ENCODE measurements at regions not wholly inside any gene's neighbourhood (a gene's known extent, or its start where the extent isn't known, plus 50 kb on each side); places are given as distances from the start of the nearest gene placed in this dataset.

- Histone ChIP-seq H3K27me3 (ENCODE audit: low read depth) (no peaks in the 10 kb centered on the region), H3K27ac (peak overlapping the region; percentile 77), H3K9me3 (no peaks in the 10 kb centered on the region), H3K4me1 (peaks cover 50% of the 10 kb centered on the region), H3K4me3 (peak overlapping the region; percentile 20), H3K36me3 (no peaks in the 10 kb centered on the region)
- ATAC-seq (peak; percentile 90 to 94), DNase-seq (no peak)
- TF ChIP-seq, protein P1, sequence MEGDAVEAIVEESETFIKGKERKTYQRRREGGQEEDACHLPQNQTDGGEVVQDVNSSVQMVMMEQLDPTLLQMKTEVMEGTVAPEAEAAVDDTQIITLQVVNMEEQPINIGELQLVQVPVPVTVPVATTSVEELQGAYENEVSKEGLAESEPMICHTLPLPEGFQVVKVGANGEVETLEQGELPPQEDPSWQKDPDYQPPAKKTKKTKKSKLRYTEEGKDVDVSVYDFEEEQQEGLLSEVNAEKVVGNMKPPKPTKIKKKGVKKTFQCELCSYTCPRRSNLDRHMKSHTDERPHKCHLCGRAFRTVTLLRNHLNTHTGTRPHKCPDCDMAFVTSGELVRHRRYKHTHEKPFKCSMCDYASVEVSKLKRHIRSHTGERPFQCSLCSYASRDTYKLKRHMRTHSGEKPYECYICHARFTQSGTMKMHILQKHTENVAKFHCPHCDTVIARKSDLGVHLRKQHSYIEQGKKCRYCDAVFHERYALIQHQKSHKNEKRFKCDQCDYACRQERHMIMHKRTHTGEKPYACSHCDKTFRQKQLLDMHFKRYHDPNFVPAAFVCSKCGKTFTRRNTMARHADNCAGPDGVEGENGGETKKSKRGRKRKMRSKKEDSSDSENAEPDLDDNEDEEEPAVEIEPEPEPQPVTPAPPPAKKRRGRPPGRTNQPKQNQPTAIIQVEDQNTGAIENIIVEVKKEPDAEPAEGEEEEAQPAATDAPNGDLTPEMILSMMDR (IDR thresholded peaks at IDR 0.05) = no peak
- intact Hi-C loops (cut with DNase I) = no loop called here
Measured at GRCh38 chr13:44273991-44274770, 99.4 kb upstream of the SERP2 start.

DNA sequence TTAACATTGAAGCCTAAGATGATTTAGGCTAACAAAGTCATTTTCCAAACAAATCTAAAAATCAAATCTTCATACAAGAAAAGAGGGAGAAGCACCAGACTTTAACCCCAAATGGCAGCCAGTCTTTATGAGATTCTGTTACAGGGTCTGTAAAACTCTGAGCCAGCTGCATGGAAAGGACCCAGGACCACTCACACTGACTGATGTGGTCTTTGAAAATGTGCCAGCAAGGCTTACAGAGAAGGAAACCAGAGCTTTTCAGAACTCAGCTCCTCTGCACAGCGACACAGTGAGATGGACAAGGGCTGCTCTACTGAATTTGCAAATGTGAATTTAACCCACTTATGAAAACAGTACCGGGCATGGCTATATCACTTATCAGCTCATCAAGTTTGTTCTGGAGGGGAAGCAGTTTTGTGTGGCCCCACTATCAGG, 98.8 kb upstream of the SERP2 start:
- H3K27me3 ChIP-seq (ENCODE audit: low read depth) = no peaks in the 10 kb centered on the region
- no peaks in the 10 kb centered on the region for H3K36me3 ChIP-seq
- peak overlapping the region; percentile 20 for H3K4me3 ChIP-seq
- H3K4me1 ChIP-seq = peaks cover 50% of the 10 kb centered on the region
- TF ChIP-seq, protein P1 (IDR thresholded peaks at IDR 0.05) = no peak
- DNase-seq (no peak), ATAC-seq (peak in 1 of 2 donors; percentile 17)
- no peaks in the 10 kb centered on the region for H3K9me3 ChIP-seq
- intact Hi-C loops (cut with DNase I) = no loop called here
- peak overlapping the region; percentile 77 for H3K27ac ChIP-seq

DNA sequence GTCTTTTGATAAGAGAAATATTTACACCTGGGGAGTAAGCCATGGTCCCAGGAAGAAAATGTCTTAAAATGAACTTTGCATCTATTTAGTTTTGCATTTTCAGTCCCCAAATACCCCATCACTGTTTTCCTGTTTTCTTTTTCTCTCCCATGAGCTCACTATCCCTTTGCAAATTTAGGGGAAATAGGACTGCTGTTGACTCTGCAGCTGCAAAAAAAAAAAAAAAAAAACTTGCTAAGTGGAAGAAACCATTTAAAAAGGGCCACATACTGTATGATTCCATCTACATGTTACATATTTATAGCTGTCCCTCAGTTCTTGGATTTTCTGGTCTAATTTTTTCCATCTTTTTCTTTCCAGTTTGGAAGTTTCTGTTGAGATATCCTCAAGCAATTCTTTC, 98.2 kb upstream of the SERP2 start:
- intact Hi-C loops (cut with DNase I) = no loop called here
- H3K9me3 ChIP-seq = no peaks in the 10 kb centered on the region
- no peaks in the 10 kb centered on the region for H3K36me3 ChIP-seq
- H3K27ac ChIP-seq = peak overlapping the region; percentile 77
- H3K27me3 ChIP-seq (ENCODE audit: low read depth) = no peaks in the 10 kb centered on the region
- peaks cover 50% of the 10 kb centered on the region for H3K4me1 ChIP-seq
- ATAC-seq (no peak), DNase-seq (no peak)
- H3K4me3 ChIP-seq = no peak overlapping the region
- TF ChIP-seq, protein P1 (IDR thresholded peaks at IDR 0.05) = no peak

GRCh38 chr13:44276061-44276460, 97.6 kb upstream of the SERP2 start:
- no peak for ATAC-seq
- intact Hi-C loops (cut with DNase I) = no loop called here
- no peak overlapping the region for H3K27ac ChIP-seq
- peaks cover 43% of the 10 kb centered on the region for H3K4me1 ChIP-seq
- no peaks in the 10 kb centered on the region for H3K27me3 ChIP-seq (ENCODE audit: low read depth)
- no peak for DNase-seq
- TF ChIP-seq, protein P1 (IDR thresholded peaks at IDR 0.05) = no peak
- H3K36me3 ChIP-seq = no peaks in the 10 kb centered on the region
- no peak overlapping the region for H3K4me3 ChIP-seq
- H3K9me3 ChIP-seq = no peaks in the 10 kb centered on the region

GRCh38 chr13:44277459-44277858, 96.2 kb upstream of the SERP2 start:
- TF ChIP-seq, protein P1 (IDR thresholded peaks at IDR 0.05) = no peak
- Histone ChIP-seq H3K4me1 (peaks cover 30% of the 10 kb centered on the region), H3K27ac (peak overlapping the region; percentile 33), H3K27me3 (ENCODE audit: low read depth) (no peaks in the 10 kb centered on the region), H3K36me3 (no peaks in the 10 kb centered on the region), H3K4me3 (no peak overlapping the region), H3K9me3 (no peaks in the 10 kb centered on the region)
- ATAC-seq (no peak), DNase-seq (no peak)
- intact Hi-C loops (cut with DNase I) = no loop called here

Measured in lower lobe of right lung (tissue), 2 donors.